Endothelial cell of umbilical vein (primary cell): ENCODE measurements at regions not wholly inside any gene's neighbourhood (a gene's known extent, or its start where the extent isn't known, plus 50 kb on each side); places are given as distances from the start of the nearest gene placed in this dataset.

Experiments
- BruUV-seq: library from RNA; stranded (reverse); fragments of 400-500 nt; replicated peaks from 2 replicates; lab custom pipeline; 2021; lab: Mats Ljungman, UMichigan
- CTCF ChIA-PET: fragments of 300-600, 350-600 bp; sonication (Branson Sonifier 250); formaldehyde crosslinking; loops from one replicate; lab custom pipeline; 2021; ENCODE audit warnings: antibody characterized with exemption, inconsistent platforms; lab: Charles Lee
- POLR2A ChIA-PET: fragments of 300-600, 350-600 bp; sonication (Branson Sonifier 250); formaldehyde crosslinking; loops from one replicate; lab custom pipeline; 2021; ENCODE audit warnings: antibody characterized with exemption, inconsistent platforms; lab: Charles Lee
- DNase-seq: peaks from one replicate; pipeline ENCODE4 v3.0.0-alpha.2; 2011; ENCODE audit warnings: low read depth, low spot score
- FAIRE-seq: peaks from 2 replicates; lab custom pipeline; 2011; peaks lifted over from hg19 to GRCh38; lab: Jason Lieb, UNC
- H2AFZ ChIP-seq: 2 replicates; pipeline ENCODE4 v1.6.0; 2012; ENCODE audit warnings: low read depth, low read length, control low read depth, inconsistent platforms
- H3K27ac ChIP-seq: 2 replicates; pipeline ENCODE4 v1.5.1; 2011; ENCODE audit warnings: low read depth, mild to moderate bottlenecking, control low read depth, low read length, moderate library complexity; ENCODE audit not compliant: insufficient read depth
- H3K27me3 ChIP-seq, 2 experiments: 2 replicates each; pipeline versions ENCODE4 v1.6.0 to v1.6.1; 2011; ENCODE audit warnings: low read length in 2 of 2, mixed read lengths in 1 of 2; ENCODE audit not compliant: control insufficient read depth in 2 of 2, insufficient read depth in 2 of 2
- H3K36me3 ChIP-seq, 2 experiments: 2 replicates in 1 of 2; 3 replicates in 1 of 2; pipeline ENCODE4 v1.5.1; 2011; ENCODE audit warnings: low read length in 2 of 2, mild to moderate bottlenecking in 1 of 2, moderate library complexity in 1 of 2; ENCODE audit not compliant: control insufficient read depth in 2 of 2, insufficient read depth in 2 of 2; ENCODE audit errors: extremely low read depth in 1 of 2
- H3K4me1 ChIP-seq: 3 replicates; pipeline ENCODE4 v1.5.1; 2011; ENCODE audit warnings: mild to moderate bottlenecking, low read length; ENCODE audit not compliant: control insufficient read depth, insufficient read depth; ENCODE audit errors: extremely low read depth
- H3K4me2 ChIP-seq: 2 replicates; pipeline ENCODE4 v1.6.1; 2011; ENCODE audit warnings: low read length, control low read depth, mixed read lengths; ENCODE audit not compliant: insufficient read depth
- H3K4me3 ChIP-seq, 3 experiments: fragments of 200-600 bp in 1 of 3; sonication (generic), shearing (Covaris generic) in 1 of 3; replicated peaks in 1 of 3; 2 replicates each; pipeline ENCODE4 v1.5.1; 2011 to 2016; ENCODE audit warnings: control low read depth in 3 of 3, low read length in 3 of 3, mild to moderate bottlenecking in 2 of 3, inconsistent platforms in 1 of 3, low read depth in 1 of 3, moderate library complexity in 1 of 3; ENCODE audit not compliant: insufficient read depth in 1 of 3
- H3K79me2 ChIP-seq: 2 replicates; pipeline ENCODE4 v1.6.0; 2012; ENCODE audit warnings: low read length, inconsistent platforms; ENCODE audit not compliant: control insufficient read depth, insufficient read depth
- H3K9ac ChIP-seq: replicated peaks from 2 replicates; pipeline ENCODE3; 2011; ENCODE audit warnings: low read length, control low read depth; ENCODE audit not compliant: insufficient read depth; ENCODE audit errors: extremely low read depth
- H3K9me1 ChIP-seq: replicated peaks from 3 replicates; pipeline ENCODE4 v1.6.0; 2011; ENCODE audit warnings: mild to moderate bottlenecking, low read length; ENCODE audit not compliant: control insufficient read depth, insufficient read depth; ENCODE audit errors: extremely low read depth
- H3K9me3 ChIP-seq: replicated peaks from 2 replicates; pipeline ENCODE4 v1.5.1; 2012; ENCODE audit warnings: low read length, inconsistent platforms; ENCODE audit not compliant: control insufficient read depth, insufficient read depth
- H4K20me1 ChIP-seq: replicated peaks from 2 replicates; pipeline ENCODE3; 2011; ENCODE audit warnings: mild to moderate bottlenecking, low read length; ENCODE audit not compliant: control insufficient read depth, insufficient read depth; ENCODE audit errors: extremely low read depth
- EZH2 ChIP-seq: IDR thresholded peaks from 2 replicates; pipeline ENCODE4 v1.6.1; 2012; ENCODE audit warnings: borderline replicate concordance, low read depth, mild to moderate bottlenecking, moderate library complexity, low read length, inconsistent platforms; ENCODE audit not compliant: severe bottlenecking
- FOS ChIP-seq: IDR thresholded peaks from 2 replicates; pipeline ENCODE4 v1.6.1; 2011; ENCODE audit warnings: mild to moderate bottlenecking, low read length, moderate library complexity, borderline replicate concordance; ENCODE audit not compliant: insufficient read depth
- GATA2 ChIP-seq: IDR thresholded peaks from 2 replicates; pipeline ENCODE4 v1.7.0; 2011; ENCODE audit warnings: low read depth, mild to moderate bottlenecking, moderate library complexity, mixed read lengths, low read length; ENCODE audit not compliant: insufficient read length, insufficient read depth
- JUN ChIP-seq: IDR thresholded peaks from 2 replicates; pipeline ENCODE4 v1.6.1; 2011; ENCODE audit warnings: borderline replicate concordance, low read depth; ENCODE audit not compliant: insufficient read length, insufficient read depth
- MYC ChIP-seq: IDR thresholded peaks from one replicate; pipeline ENCODE4 v1.6.1; 2011; ENCODE audit warnings: mild to moderate bottlenecking, low read depth, low read length
- POLR2A ChIP-seq: IDR thresholded peaks from 2 replicates; pipeline ENCODE4 v1.6.1; 2012; ENCODE audit warnings: low read depth, mild to moderate bottlenecking, control low read depth, low read length
- POLR2AphosphoS5 ChIP-seq: IDR thresholded peaks from 2 replicates; pipeline ENCODE4 v1.6.1; 2012; ENCODE audit warnings: low read depth, mild to moderate bottlenecking, control low read depth, low read length, moderate library complexity; ENCODE audit not compliant: insufficient read depth
- dilution Hi-C: fragments of 300-500 bp; cut with MboI; formaldehyde crosslinking; loops from one replicate; pipeline ENCODE4 v1.15.0; 2019; ENCODE audit warnings: low sequenced_read_pairs; ENCODE audit not compliant: extremely low pct_ligation_motif_present
- intact Hi-C: fragments of 100-400 bp; cut with micrococcal nuclease; formaldehyde crosslinking; loops from one replicate; pipeline ENCODE4 v1.10.0; 2022
- TF ChIP-seq, protein P1 (sequence below), 2 donors: IDR thresholded peaks; 1 replicate in 1 of 2; 2 replicates in 1 of 2; pipeline ENCODE4 v1.5.1; 2011; ENCODE audit warnings: low read length in 2 of 2, mild to moderate bottlenecking in 2 of 2, moderate library complexity in 2 of 2, control low read depth in 1 of 2, inconsistent platforms in 1 of 2, low read depth in 1 of 2; ENCODE audit not compliant: insufficient read depth in 1 of 2; ENCODE audit errors: extremely low read depth in 1 of 2
- TF ChIP-seq, protein P2 (sequence below): IDR thresholded peaks from 2 replicates; pipeline ENCODE4 v1.6.1; 2011; ENCODE audit not compliant: insufficient read depth, insufficient read length

DNA sequence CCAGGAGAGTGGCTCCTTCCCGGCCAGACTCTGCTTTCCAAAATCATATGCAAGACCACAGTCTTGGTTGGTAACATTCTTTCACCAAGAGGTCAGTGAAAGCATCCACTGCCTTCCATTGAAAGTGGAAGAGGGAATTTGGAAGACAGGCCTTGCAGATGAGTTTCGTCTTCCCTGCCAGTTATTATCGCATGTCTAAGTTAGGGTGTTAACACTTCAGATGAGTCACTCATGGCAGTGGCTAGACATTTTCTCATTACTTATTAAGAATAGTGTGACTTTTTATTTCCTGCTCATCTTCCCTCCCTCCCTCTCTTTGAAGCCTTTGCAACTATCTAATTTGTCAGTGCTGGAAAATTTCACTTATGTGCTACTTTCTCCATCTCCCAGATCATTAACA is 102.9 kb upstream of the EPB41L3 start:
- POLR2A ChIA-PET: no interaction called here
- no peaks in the 10 kb centered on the region for H3K4me1 ChIP-seq
- no peak for TF ChIP-seq FOS
- TF ChIP-seq, protein P1, sequence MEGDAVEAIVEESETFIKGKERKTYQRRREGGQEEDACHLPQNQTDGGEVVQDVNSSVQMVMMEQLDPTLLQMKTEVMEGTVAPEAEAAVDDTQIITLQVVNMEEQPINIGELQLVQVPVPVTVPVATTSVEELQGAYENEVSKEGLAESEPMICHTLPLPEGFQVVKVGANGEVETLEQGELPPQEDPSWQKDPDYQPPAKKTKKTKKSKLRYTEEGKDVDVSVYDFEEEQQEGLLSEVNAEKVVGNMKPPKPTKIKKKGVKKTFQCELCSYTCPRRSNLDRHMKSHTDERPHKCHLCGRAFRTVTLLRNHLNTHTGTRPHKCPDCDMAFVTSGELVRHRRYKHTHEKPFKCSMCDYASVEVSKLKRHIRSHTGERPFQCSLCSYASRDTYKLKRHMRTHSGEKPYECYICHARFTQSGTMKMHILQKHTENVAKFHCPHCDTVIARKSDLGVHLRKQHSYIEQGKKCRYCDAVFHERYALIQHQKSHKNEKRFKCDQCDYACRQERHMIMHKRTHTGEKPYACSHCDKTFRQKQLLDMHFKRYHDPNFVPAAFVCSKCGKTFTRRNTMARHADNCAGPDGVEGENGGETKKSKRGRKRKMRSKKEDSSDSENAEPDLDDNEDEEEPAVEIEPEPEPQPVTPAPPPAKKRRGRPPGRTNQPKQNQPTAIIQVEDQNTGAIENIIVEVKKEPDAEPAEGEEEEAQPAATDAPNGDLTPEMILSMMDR (IDR thresholded peaks at IDR 0.05; ENCODE audit: extremely low read depth in 1 of 2, insufficient read depth in 1 of 2, low read depth in 1 of 2, low read length in 2 of 2): no peak
- no peak for TF ChIP-seq POLR2A
- no peak for TF ChIP-seq GATA2
- TF ChIP-seq EZH2: no peak
- TF ChIP-seq MYC: no peak
- TF ChIP-seq JUN: no peak
- TF ChIP-seq, protein P2, sequence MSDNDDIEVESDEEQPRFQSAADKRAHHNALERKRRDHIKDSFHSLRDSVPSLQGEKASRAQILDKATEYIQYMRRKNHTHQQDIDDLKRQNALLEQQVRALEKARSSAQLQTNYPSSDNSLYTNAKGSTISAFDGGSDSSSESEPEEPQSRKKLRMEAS: no peak
- TF ChIP-seq POLR2AphosphoS5: no peak
- no peaks in the 10 kb centered on the region for H3K9me1 ChIP-seq
- no peaks in the 10 kb centered on the region for H3K9me3 ChIP-seq
- H3K4me2 ChIP-seq: no peak overlapping the region
- no peak overlapping the region for H3K9ac ChIP-seq
- CTCF ChIA-PET: no interaction called here
- H3K27me3 ChIP-seq: peaks cover 0 to 1% of the 10 kb centered on the region in 2 experiments
- no peaks in the 10 kb centered on the region for H4K20me1 ChIP-seq
- no TSS peak for BruUV-seq
- no peak for FAIRE-seq
- H3K79me2 ChIP-seq: no peaks in the 10 kb centered on the region
- intact Hi-C loops: no loop called here
- no peak overlapping the region for H2AFZ ChIP-seq
- H3K36me3 ChIP-seq: no peaks in the 10 kb centered on the region
- no peak for DNase-seq
- H3K27ac ChIP-seq: no peak overlapping the region
- H3K4me3 ChIP-seq: no peak overlapping the region
- dilution Hi-C loops: no loop called here
